ENCODE measurements at regions not wholly inside any gene's neighbourhood (a gene's known extent, or its start where the extent isn't known, plus 50 kb on each side); places are given as distances from the start of the nearest gene placed in this dataset.

DNA sequence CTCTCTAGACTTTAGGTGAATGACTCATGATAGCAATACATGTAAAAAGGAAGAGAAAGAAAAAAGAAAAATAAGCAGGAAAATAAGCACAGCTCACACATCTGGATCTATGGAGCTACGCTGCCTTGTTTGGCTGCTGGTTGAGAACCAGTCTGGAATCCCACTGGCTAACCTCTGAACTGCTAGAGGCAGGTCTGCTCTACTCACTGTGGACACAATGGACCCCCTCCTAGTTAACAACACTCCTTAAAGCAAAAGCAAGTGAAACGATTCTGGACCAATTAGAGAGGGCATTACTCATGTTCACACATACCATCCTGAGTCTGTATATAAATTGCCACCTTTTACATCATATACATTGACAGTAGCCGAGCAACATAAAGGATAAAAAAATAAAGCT, 383.2 kb upstream of the FLRT2 start:
- TF ChIP-seq, protein P1, sequence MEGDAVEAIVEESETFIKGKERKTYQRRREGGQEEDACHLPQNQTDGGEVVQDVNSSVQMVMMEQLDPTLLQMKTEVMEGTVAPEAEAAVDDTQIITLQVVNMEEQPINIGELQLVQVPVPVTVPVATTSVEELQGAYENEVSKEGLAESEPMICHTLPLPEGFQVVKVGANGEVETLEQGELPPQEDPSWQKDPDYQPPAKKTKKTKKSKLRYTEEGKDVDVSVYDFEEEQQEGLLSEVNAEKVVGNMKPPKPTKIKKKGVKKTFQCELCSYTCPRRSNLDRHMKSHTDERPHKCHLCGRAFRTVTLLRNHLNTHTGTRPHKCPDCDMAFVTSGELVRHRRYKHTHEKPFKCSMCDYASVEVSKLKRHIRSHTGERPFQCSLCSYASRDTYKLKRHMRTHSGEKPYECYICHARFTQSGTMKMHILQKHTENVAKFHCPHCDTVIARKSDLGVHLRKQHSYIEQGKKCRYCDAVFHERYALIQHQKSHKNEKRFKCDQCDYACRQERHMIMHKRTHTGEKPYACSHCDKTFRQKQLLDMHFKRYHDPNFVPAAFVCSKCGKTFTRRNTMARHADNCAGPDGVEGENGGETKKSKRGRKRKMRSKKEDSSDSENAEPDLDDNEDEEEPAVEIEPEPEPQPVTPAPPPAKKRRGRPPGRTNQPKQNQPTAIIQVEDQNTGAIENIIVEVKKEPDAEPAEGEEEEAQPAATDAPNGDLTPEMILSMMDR (IDR thresholded peaks at IDR 0.05; ENCODE audit: insufficient read depth, low read length): no peak
- no peak for TF ChIP-seq POLR2AphosphoS5 (IDR thresholded peaks at IDR 0.05; ENCODE audit: low read depth)
- TF ChIP-seq, protein P2, sequence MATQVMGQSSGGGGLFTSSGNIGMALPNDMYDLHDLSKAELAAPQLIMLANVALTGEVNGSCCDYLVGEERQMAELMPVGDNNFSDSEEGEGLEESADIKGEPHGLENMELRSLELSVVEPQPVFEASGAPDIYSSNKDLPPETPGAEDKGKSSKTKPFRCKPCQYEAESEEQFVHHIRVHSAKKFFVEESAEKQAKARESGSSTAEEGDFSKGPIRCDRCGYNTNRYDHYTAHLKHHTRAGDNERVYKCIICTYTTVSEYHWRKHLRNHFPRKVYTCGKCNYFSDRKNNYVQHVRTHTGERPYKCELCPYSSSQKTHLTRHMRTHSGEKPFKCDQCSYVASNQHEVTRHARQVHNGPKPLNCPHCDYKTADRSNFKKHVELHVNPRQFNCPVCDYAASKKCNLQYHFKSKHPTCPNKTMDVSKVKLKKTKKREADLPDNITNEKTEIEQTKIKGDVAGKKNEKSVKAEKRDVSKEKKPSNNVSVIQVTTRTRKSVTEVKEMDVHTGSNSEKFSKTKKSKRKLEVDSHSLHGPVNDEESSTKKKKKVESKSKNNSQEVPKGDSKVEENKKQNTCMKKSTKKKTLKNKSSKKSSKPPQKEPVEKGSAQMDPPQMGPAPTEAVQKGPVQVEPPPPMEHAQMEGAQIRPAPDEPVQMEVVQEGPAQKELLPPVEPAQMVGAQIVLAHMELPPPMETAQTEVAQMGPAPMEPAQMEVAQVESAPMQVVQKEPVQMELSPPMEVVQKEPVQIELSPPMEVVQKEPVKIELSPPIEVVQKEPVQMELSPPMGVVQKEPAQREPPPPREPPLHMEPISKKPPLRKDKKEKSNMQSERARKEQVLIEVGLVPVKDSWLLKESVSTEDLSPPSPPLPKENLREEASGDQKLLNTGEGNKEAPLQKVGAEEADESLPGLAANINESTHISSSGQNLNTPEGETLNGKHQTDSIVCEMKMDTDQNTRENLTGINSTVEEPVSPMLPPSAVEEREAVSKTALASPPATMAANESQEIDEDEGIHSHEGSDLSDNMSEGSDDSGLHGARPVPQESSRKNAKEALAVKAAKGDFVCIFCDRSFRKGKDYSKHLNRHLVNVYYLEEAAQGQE (IDR thresholded peaks at IDR 0.05; ENCODE audit: insufficient replicate concordance, low read depth): no peak
